Activated effector memory CD4-positive, alpha-beta T cell treated with anti-CD3 and anti-CD28 coated beads, Interleukin-2, amount 50 U/mL, for 16 hours (primary cell): ENCODE measurements at regions not wholly inside any gene's neighbourhood (a gene's known extent, or its start where the extent isn't known, plus 50 kb on each side); places are given as distances from the start of the nearest gene placed in this dataset.

Experiments
- DNase-seq: peaks from one replicate; pipeline ENCODE4 v3.0.0-alpha.2; 2020

GRCh38 chr2:5921081-5921642 lies 229.0 kb downstream of the SOX11 start:
- DNase-seq: no peak

GRCh38 chr2:5923957-5924945 lies 232.1 kb downstream of the SOX11 start:
- DNase-seq: no peak

GRCh38 chr2:5925604-5926003 lies 233.4 kb downstream of the SOX11 start:
- no peak for DNase-seq

- no peak for DNase-seq
Measured at GRCh38 chr2:5926871-5927512, 234.8 kb downstream of the SOX11 start.

- no peak for DNase-seq
Measured at GRCh38 chr2:5932556-5933469, 240.6 kb downstream of the SOX11 start.

GRCh38 chr2:5933669-5934068 lies 241.5 kb downstream of the SOX11 start:
- DNase-seq: no peak

GRCh38 chr2:5937321-5937720 lies 245.1 kb downstream of the SOX11 start:
- DNase-seq: no peak

- no peak for DNase-seq
Measured at GRCh38 chr2:5937851-5938565, 245.8 kb downstream of the SOX11 start.

- no peak for DNase-seq
Measured at GRCh38 chr2:5938566-5938896, 246.3 kb downstream of the SOX11 start.

- no peak for DNase-seq
Measured at GRCh38 chr2:5939553-5939952, 247.4 kb downstream of the SOX11 start.

GRCh38 chr2:5940596-5941535 lies 248.7 kb downstream of the SOX11 start:
- no peak for DNase-seq

GRCh38 chr2:5942204-5942603 lies 250.0 kb downstream of the SOX11 start:
- no peak for DNase-seq

GRCh38 chr2:5945742-5946141 lies 253.6 kb downstream of the SOX11 start:
- DNase-seq: no peak

GRCh38 chr2:5946225-5947115 lies 254.3 kb downstream of the SOX11 start:
- no peak for DNase-seq

GRCh38 chr2:5950736-5951135 lies 258.6 kb downstream of the SOX11 start:
- DNase-seq: no peak

- no peak for DNase-seq
Measured at GRCh38 chr2:5951471-5951870, 259.3 kb downstream of the SOX11 start.

GRCh38 chr2:5953525-5953924 lies 261.3 kb downstream of the SOX11 start:
- no peak for DNase-seq

- no peak for DNase-seq
Measured at GRCh38 chr2:5954509-5954908, 262.3 kb downstream of the SOX11 start.

- no peak for DNase-seq
Measured at GRCh38 chr2:5955921-5956320, 263.7 kb downstream of the SOX11 start.
